Spleen (tissue), 7 donors: ENCODE measurements at regions not wholly inside any gene's neighbourhood (a gene's known extent, or its start where the extent isn't known, plus 50 kb on each side); places are given as distances from the start of the nearest gene placed in this dataset.

ENCODE experiments used
- CTCF ChIP-seq, 11 experiments: fragments of 200-600 bp in 7 of 11; fragments of 450-650 bp in 4 of 11; sonication (generic) in 4 of 11; IDR thresholded peaks in 8 of 11; conservative IDR thresholded peaks in 3 of 11; 1 replicate in 7 of 11; 2 replicates in 4 of 11; pipeline versions ENCODE4 v1.4.0 to v1.8.0; 2016 to 2021; ENCODE audit warnings: antibody characterized with exemption in 11 of 11, inconsistent platforms in 4 of 11, mild to moderate bottlenecking in 1 of 11
- POLR2A ChIP-seq, 3 donors: fragments of 450-650 bp; IDR thresholded peaks; one replicate each; pipeline ENCODE4 v1.5.1; 2017; ENCODE audit warnings: antibody characterized with exemption in 3 of 3, mild to moderate bottlenecking in 1 of 3
- POLR2AphosphoS5 ChIP-seq, 3 donors: sonication (generic); formaldehyde crosslinking; IDR thresholded peaks; one replicate each; pipeline ENCODE4 v1.5.1; 2017; ENCODE audit warnings: antibody characterized with exemption in 3 of 3
- donor health status: DM: no; HTN: no; CAD: no; lungs with moderate emphysema.
- donor health status: DM: no; HTN: no; CAD: no.
- donor health status: DM: no; HTN: no; CAD: no.

- TF ChIP-seq CTCF (IDR thresholded peaks at IDR 0.05 in 8 of 11, conservative IDR thresholded peaks at IDR 0.05 in 3 of 11), result peak in 2 of 11 experiments; percentile 13 to 22
- TF ChIP-seq POLR2A (IDR thresholded peaks at IDR 0.05), result no peak
- no peak for TF ChIP-seq POLR2AphosphoS5 (IDR thresholded peaks at IDR 0.05)
Observed at GRCh38 chr5:30040488-30041118, 1152.9 kb upstream of the CDH6 start.
